Mucosa of rectum (tissue), 2 donors: ENCODE measurements at regions not wholly inside any gene's neighbourhood (a gene's known extent, or its start where the extent isn't known, plus 50 kb on each side); places are given as distances from the start of the nearest gene placed in this dataset.

Experiments
- H3K27ac ChIP-seq, 2 donors: one replicate each; pipeline ENCODE4 v1.7.0; 2013; ENCODE audit warnings: inconsistent platforms in 2 of 2, low read depth in 2 of 2, low read length in 2 of 2
- H3K27me3 ChIP-seq, 2 donors: one replicate each; pipeline ENCODE4 v1.7.0; 2013; ENCODE audit warnings: low read length in 2 of 2; ENCODE audit not compliant: control insufficient read depth in 2 of 2, insufficient read depth in 2 of 2
- H3K36me3 ChIP-seq, 2 donors: one replicate each; pipeline ENCODE4 v1.7.0; 2013; ENCODE audit warnings: low read length in 2 of 2; ENCODE audit not compliant: control insufficient read depth in 2 of 2, insufficient read depth in 2 of 2
- H3K4me1 ChIP-seq, 2 donors: one replicate each; pipeline ENCODE4 v1.7.0; 2013; ENCODE audit warnings: low read length in 2 of 2, mild to moderate bottlenecking in 1 of 2; ENCODE audit not compliant: control insufficient read depth in 2 of 2, insufficient read depth in 2 of 2
- H3K4me3 ChIP-seq, 2 donors: one replicate each; pipeline ENCODE4 v1.7.0; 2013; ENCODE audit warnings: low read length in 2 of 2
- H3K9ac ChIP-seq, 2 donors: one replicate each; pipeline ENCODE4 v1.7.0; 2013; ENCODE audit warnings: low read length in 2 of 2, low read depth in 1 of 2, mild to moderate bottlenecking in 1 of 2
- H3K9me3 ChIP-seq, 2 donors: one replicate each; pipeline ENCODE4 v1.7.0; 2013; ENCODE audit warnings: low read length in 2 of 2; ENCODE audit not compliant: control insufficient read depth in 2 of 2
- donor health status: healthy.
- donor health status: Normal muscosa, but diverticular disease.

- H3K36me3 ChIP-seq, result no peaks in the 10 kb centered on the region
- H3K27me3 ChIP-seq, result peaks cover 0 to 2% of the 10 kb centered on the region in 2 donors
- no peak overlapping the region for H3K27ac ChIP-seq
- no peak overlapping the region for H3K9ac ChIP-seq
- no peaks in the 10 kb centered on the region for H3K4me1 ChIP-seq
- no peaks in the 10 kb centered on the region for H3K9me3 ChIP-seq
- no peak overlapping the region for H3K4me3 ChIP-seq
Measured at GRCh38 chr7:22676385-22676784, 50.6 kb upstream of the IL6 start.

GRCh38 chr7:22675917-22676343 is 51.1 kb upstream of the IL6 start:
- Histone ChIP-seq H3K27ac (no peak overlapping the region), H3K9ac (no peak overlapping the region), H3K9me3 (no peaks in the 10 kb centered on the region), H3K27me3 (no peaks in the 10 kb centered on the region), H3K4me1 (no peaks in the 10 kb centered on the region), H3K36me3 (no peaks in the 10 kb centered on the region), H3K4me3 (no peak overlapping the region)

DNA sequence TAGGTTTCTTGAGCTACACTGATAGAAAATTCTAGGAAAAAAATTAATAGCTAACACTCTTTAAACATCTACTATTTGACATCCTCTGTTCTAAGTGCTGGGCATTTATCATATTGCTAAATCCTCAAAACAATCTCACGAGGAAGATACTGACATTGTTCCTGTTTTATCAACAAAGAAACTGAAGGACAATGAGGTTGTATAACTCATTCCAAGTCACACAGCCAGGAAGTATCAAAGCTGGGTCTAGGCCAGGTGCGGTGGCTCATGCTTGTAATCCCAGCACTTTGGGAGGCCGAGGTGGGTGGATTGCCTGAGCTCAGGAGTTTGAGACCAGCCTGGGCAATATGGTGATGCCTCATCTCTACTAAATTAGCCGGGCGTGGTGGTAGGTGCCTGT is 51.6 kb upstream of the IL6 start:
- no peak overlapping the region for H3K27ac ChIP-seq
- H3K9ac ChIP-seq, result no peak overlapping the region
- H3K9me3 ChIP-seq, result no peaks in the 10 kb centered on the region
- no peak overlapping the region for H3K4me3 ChIP-seq
- H3K27me3 ChIP-seq, result no peaks in the 10 kb centered on the region
- no peaks in the 10 kb centered on the region for H3K4me1 ChIP-seq
- no peaks in the 10 kb centered on the region for H3K36me3 ChIP-seq

GRCh38 chr7:22672846-22673680 is 53.9 kb upstream of the IL6 start:
- no peaks in the 10 kb centered on the region for H3K27me3 ChIP-seq

DNA sequence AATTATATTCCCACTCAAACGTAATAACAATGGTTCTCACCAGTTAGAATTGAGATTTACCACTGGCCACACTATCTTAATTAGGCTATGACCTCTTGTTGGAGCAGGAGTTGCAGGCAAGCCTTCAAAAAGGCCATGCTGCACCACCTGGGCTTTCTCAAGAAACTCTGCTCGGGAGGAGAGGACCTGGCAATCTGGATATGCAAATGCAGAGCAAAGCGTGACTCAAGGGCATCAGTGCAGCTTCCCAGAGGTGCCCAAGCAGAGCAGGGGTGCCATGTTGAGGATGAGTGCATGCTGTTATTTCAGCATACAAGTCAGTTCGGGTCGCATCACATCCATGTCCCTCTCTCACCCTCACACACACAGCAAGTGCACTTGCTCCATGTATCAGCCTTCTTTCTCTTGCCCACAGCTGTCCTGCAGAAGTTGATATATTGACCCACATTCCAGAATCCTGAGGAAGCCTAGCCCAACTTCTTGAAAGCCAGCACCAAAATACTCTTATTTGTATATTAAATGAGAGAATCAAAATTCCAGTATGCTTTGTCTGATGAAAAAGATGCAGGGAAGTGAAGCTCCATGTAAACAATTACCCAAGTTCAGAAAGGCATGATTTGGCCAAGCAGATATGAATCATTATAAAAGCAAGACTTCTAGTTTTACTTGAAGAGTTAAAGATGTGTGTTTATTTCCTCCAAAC is 55.7 kb upstream of the IL6 start:
- Histone ChIP-seq H3K4me3 (no peak overlapping the region), H3K27me3 (no peaks in the 10 kb centered on the region), H3K27ac (no peak overlapping the region), H3K4me1 (no peaks in the 10 kb centered on the region), H3K36me3 (no peaks in the 10 kb centered on the region), H3K9ac (no peak overlapping the region), H3K9me3 (no peaks in the 10 kb centered on the region)

More at GRCh38 chr7:22672846-22673680, 53.9 kb upstream of the IL6 start:
- Histone ChIP-seq H3K4me1 (no peaks in the 10 kb centered on the region), H3K9me3 (no peaks in the 10 kb centered on the region), H3K9ac (no peak overlapping the region), H3K4me3 (no peak overlapping the region), H3K36me3 (no peaks in the 10 kb centered on the region), H3K27ac (no peak overlapping the region)

DNA sequence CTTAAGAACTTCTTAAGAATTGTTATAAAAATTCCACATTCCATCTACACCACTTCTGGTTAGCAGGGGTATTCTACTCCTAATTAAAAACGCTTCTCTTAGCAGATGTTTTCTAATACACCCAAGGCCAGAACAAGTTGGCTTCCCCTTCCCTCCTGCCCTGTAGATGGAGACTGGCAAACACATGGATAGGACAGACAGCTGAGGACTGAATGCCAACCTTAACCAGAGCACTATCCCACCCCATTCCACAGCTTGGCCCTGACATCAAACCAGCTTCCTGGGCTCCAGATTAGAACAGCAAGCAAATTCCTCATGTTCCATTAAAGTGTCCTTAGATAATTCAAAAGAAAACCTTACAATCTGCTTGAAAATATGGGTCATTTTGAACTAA is 56.6 kb upstream of the IL6 start:
- H3K4me3 ChIP-seq, result no peak overlapping the region

DNA sequence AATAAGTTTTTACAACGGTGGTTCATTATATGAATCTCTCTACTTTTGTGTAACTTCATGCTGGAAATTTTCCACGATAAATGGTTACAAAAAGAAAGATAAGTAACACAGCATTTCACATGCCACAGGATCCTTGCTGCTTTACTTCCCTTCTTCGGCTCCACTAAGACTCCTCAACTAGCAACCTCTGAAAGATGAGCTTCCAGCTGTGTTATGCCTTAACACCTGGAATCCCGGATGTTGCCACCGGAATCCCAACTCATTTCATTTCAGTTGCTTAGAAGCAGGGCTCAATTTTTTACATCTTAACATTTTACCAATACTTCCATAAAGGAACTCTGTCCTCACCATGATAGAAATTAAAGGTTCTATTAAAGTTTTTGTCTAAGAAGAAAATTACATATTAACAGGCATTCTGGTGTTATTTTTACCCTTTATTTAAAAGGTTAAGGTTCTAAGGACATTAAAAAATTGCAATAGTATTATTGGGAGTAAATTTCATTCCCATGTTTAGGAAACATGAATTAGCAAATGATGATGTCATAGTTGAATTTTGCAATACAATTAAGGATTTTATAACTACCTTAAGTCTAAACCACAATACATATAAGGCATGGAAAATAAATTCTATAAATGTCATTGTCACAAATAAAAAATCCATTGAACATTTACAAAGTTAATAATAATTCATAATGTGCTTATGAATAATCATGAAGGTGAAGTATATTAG is 57.1 kb upstream of the IL6 start:
- no peak overlapping the region for H3K9ac ChIP-seq
- H3K4me3 ChIP-seq, result no peak overlapping the region
- H3K9me3 ChIP-seq, result no peaks in the 10 kb centered on the region
- no peaks in the 10 kb centered on the region for H3K4me1 ChIP-seq
- no peaks in the 10 kb centered on the region for H3K36me3 ChIP-seq
- no peaks in the 10 kb centered on the region for H3K27me3 ChIP-seq
- no peak overlapping the region for H3K27ac ChIP-seq

More for the DNA sequence above, 56.6 kb upstream of the IL6 start:
- no peaks in the 10 kb centered on the region for H3K36me3 ChIP-seq
- no peak overlapping the region for H3K9ac ChIP-seq
- H3K27ac ChIP-seq, result no peak overlapping the region
- no peaks in the 10 kb centered on the region for H3K4me1 ChIP-seq
- H3K27me3 ChIP-seq, result no peaks in the 10 kb centered on the region
- no peaks in the 10 kb centered on the region for H3K9me3 ChIP-seq

DNA sequence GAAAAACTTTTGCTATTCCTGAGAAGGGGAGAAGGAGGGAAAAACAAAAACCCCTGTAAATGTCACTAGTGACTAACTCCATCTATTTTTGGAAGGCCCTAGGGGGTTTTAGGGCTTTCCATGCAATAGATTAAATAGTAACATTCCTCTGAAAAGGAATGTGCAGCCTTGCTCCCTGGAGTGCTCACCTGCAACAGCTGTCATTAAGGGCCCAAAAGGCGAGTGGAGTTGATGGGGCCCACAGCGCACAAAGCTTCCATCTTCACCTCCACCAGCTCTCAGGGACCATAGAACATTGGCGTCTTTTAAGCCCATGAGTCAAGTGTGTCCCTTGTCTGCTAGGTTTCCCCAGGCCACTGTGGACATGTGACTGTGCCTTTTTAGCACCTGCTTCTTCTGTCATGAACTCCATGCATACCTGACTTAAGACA is 58.0 kb upstream of the IL6 start:
- Histone ChIP-seq H3K9ac (no peak overlapping the region), H3K27me3 (no peaks in the 10 kb centered on the region), H3K27ac (no peak overlapping the region), H3K4me3 (no peak overlapping the region), H3K9me3 (no peaks in the 10 kb centered on the region), H3K4me1 (no peaks in the 10 kb centered on the region), H3K36me3 (no peaks in the 10 kb centered on the region)

DNA sequence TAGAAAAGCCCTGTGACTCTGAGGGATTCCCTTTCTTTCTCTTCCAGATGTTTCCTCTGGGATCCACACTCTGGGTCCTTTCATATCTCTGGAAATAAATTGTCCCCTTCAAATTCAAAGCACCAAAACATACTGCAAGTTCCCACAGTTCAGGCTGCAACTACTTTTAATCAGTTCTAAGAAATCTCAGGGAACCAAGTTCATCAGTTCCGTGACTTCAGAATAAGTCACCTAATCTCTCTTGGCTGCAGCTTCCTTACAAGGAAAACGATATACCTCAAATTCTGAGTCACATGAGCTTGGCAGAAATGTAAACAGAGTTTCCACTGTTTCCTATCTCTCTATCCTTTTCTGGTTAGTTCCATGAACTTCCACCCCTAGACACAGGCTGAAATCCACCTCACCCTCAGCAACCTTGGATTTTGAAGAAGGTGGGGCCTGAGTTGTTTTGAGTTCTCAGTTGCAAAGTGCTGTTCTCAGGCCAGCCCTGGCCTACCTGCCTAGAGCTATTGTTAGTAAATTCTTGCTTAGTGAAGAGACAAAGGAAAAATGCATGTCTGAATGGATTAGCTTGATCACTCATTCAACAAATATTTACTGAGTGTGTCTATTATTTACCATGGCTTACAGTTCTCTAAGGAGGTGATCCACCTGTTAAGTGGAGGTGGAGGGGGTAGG is 59.3 kb upstream of the IL6 start:
- Histone ChIP-seq H3K27me3 (no peaks in the 10 kb centered on the region), H3K9me3 (no peaks in the 10 kb centered on the region), H3K9ac (no peak overlapping the region), H3K4me3 (no peak overlapping the region), H3K4me1 (no peaks in the 10 kb centered on the region), H3K27ac (no peak overlapping the region), H3K36me3 (no peaks in the 10 kb centered on the region)
